GM19395 (cell line): ENCODE measurements at regions not wholly inside any gene's neighbourhood (a gene's known extent, or its start where the extent isn't known, plus 50 kb on each side); places are given as distances from the start of the nearest gene placed in this dataset.
"Not testable (repeated sequence)": the region's sequence is repeated elsewhere in the genome, so short reads cannot be mapped to it uniquely, and the experiment has no call there.

Experiments used
- ATAC-seq: cut with Tn5 transposase; IDR thresholded peaks from one replicate; pipeline ENCODE4 v1.9.1; 2021; ENCODE audit warnings: mild to moderate bottlenecking, moderate library complexity; ENCODE audit not compliant: unreplicated experiment

- no peak for ATAC-seq
Observed at GRCh38 chr3:101913168-101913567, 63.9 kb downstream of the NFKBIZ start.

GRCh38 chr3:101917761-101918160 is 68.4 kb downstream of the NFKBIZ start:
- ATAC-seq: not testable (repeated sequence)

GRCh38 chr3:101922151-101922725 is 72.9 kb downstream of the NFKBIZ start:
- ATAC-seq: not testable (repeated sequence)

GRCh38 chr3:101924621-101925020 is 75.3 kb downstream of the NFKBIZ start:
- not testable (repeated sequence) for ATAC-seq

DNA sequence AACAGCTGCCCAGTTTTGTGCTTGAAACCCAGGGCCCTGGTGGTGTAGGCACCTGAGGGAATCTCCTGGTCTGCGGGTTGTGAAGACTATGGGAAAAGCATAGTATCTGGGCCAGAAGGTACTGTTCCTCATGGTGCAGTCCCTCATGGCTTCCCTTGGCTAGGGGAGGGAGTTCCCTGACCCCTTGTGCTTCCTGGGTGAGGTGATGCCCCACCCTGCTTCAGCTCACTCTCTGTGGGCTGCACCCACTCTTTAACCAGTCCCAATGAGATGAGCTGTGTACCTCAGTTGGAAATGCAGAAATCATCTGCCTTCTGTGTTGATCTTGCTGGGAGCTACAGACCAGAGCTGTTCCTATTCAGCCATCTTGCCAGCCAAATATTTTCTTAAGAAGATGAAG is 75.8 kb downstream of the NFKBIZ start:
- ATAC-seq: not testable (repeated sequence)

DNA sequence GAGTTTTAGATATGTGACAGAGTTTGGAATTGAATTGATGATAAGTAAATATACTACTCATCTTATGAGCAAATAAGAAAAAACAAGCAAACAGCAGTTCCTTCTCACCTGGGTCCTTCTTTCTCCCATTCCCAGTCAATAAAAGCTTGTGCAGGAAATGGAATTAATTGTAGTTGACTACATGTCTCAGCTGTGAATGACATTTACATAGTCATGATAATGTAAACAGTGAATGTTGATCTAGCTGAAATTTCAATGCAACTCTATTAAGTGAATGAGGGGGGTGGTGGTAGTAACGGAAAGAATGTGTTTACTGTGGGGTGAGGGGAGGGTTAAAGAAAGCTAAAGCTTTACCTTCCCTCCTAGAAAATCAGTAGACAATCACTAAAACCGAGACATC is 76.2 kb downstream of the NFKBIZ start:
- ATAC-seq: no peak

DNA sequence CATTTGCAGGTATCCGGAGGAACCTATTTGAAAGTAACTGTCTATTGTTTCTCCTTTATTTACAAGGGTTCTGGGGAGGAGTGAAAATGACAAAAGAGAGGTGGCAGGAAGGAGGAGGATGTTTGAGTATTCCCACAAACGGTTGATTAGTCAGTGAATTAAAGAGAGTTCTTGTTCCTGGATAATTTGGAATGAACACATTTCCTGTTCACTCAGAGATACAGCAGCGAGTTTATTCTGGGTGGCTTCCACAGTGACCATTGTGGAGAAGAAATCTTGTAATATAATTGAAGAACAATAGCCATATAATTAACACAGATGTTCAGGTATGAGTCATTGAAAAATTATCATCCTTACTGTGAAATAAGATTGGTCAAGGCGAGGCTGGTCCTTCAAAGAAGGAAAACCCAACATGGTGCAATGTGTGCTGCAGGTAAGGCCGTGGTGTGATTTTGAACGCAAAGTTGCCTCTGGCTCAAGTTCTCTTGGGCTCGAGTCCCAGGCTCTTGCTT is 77.3 kb downstream of the NFKBIZ start:
- no peak for ATAC-seq

GRCh38 chr3:101928890-101929289 is 79.6 kb downstream of the NFKBIZ start:
- ATAC-seq: no peak

GRCh38 chr3:101931081-101931480 is 81.8 kb downstream of the NFKBIZ start:
- no peak for ATAC-seq

DNA sequence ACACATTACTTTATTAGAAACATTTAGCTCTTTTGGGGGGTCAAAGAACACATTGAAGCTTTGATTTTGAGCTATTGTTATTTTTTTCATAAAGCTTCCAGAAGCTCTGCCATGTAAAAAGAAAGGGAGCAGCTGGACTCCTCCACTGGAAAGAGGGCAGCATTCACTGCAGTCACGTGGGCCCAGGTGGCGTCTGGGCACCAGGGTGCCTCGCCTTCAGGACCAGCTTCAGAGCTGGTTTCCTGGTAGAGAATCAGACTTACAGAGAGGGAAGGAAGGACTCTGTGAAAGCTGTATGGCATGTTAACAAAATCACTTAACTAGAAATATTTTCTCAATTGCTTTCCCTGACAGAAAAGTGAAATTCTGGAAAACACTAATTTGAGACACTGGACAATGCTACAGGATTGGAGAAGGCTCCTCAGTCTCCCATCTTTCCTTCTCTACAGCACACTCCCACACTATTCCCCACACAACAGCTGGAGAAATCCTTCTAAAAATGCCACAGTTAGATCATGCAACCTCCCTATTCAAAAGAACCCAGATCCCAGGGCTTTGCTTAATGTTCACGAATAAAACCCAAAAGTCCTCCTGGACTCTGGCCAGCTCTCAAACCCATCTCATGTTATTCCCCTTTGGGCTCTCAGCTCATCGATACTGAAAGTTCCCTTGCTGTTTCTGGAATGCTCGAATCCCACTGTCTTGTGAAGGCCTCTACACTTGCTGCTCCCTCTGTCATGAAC is 83.2 kb downstream of the NFKBIZ start:
- no peak for ATAC-seq

DNA sequence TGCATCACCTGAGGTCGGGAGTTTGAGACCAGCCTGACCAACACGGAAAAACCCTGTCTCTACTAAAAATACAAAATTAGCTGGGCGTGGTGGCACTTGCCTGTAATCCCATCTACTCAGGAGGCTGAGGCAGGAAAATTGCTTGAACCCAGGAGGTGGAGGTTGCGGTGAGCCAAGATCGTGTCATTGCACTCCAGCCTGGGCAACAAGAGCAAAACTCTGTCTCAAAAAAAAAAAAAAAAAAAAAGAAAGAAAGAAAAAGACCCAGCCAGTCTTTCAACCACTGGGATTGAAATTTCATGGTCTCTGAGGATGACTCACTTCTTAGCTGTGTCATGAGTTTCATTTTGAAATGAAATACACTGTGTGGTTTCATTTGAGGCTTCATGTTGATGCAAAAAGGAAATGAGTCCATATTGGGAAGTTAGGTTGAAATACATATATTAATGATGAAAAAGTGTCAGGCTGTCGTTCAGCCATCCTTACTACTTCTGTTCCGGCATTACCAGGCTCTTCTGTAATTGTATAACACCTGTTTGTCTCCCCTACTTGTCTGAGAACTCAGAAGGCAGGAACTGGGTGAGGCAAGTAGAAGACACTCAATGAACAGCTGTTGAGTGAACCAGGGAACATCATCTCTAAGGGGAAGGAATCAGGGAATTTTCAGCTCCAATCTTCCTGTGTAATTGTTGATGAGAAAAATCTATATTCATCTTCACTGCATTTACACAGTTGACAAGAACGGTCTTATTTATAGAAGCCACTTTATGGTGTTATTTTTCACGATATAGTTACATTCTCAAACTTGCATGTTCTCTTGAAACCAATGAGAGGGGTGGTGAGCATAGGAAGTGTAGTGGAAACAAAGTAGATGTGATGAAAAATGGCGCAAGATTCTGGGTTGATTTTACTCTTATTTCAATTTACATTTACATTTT is 87.4 kb downstream of the NFKBIZ start:
- ATAC-seq: peak; percentile 90

GRCh38 chr3:101938262-101938847 is 89.0 kb downstream of the NFKBIZ start:
- ATAC-seq: peak; percentile 58

DNA sequence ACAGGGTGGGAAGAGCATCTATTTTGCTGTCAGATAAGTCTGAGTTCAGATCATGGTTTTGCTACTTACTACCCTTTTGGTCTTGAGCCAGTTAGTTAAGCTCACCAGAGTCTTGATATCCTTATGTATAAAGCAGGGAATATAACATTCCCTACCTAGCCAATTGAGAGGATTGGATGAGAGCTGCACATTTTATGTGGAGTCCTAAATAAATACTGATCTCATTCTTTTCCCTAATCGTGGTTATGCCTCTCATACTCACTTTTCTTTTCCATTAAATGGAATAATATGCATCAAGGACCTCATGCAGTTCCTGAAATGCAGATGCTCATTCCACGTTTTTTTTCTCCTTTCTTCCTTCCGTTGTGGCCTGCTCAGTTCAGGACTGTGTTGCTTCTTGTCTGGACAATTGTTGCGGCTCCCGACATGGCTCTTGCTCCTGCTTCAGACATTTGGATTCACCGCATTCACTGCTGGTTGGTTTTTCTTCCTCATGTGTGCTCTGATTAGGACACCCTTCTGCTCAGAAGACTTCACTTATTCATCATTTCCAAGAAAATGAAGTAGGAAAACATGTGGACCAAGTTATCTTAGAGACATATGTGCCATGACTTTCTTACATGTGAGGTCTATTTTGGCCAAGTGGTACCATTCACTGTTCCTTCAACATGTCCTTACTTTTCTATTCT is 90.2 kb downstream of the NFKBIZ start:
- ATAC-seq: no peak

DNA sequence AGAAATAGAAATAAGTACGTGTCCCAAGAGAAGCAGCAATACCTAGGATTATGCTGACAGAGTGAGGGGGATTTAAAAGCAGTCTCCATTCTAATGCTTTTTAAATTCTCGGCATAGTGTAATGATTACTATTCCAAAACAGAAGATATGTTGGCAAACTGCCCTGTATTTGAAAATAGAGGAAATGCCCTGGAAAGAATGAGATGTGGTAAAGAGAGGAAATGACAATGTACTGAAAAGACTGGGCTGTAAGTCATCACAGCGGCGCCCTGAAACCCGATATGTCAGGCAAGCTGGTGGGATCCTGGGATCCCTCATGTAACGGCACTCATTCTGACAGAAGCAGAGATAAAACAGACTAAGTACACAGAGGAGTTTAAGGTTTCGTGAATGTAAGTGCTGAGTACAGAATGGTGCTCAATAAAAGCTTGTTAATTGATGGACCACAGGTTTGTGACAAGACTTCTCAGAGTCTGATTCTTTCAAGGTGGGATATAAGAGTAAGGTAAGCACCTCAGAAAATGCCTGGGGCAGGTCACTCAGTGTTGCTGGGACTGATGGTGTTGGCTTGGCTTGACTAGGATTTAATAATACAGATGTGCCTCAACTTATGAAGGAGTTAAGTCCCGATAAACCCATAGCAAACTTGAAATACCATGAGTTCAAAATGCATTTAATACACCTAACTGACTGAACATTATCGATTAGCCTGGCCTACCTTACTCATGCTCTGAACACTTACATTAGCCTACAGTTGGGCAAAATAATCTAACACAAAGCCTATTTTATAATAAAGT is 91.4 kb downstream of the NFKBIZ start:
- ATAC-seq: no peak

DNA sequence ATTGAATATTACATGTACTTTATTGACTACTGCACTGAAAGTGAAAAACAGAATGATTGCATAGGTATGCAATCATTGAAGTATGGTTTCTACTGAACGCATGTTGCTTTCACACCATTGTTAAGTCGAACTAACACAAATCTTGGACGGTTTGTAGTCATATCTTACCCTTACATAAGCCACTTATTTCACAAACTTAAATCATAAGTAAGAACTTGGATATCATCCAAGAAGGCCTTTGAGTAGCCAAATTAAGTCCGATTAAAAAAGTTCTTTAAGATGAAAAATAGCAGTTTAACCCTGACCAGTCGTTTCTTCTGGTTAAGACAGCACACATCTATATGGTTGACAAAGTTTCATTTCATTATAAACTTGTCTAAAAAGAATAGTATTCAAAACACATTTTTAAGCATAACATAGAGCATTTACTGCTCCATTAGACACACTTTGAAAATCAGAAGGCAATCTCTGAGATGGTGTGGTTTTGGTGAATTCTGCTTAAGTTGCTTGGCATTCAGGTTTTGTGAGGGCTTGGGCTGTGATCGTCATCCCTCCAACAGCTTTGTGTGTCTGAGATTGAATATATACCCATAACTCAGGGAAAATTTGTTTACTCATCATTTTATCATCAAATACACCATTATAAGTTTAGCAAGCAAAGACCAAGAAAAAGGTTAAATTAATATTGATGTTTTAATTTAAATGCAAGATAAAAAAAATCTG is 92.2 kb downstream of the NFKBIZ start:
- no peak for ATAC-seq

GRCh38 chr3:101942356-101942755 is 93.0 kb downstream of the NFKBIZ start:
- no peak for ATAC-seq

- ATAC-seq: no peak
Observed at GRCh38 chr3:101943029-101943428, 93.7 kb downstream of the NFKBIZ start.

DNA sequence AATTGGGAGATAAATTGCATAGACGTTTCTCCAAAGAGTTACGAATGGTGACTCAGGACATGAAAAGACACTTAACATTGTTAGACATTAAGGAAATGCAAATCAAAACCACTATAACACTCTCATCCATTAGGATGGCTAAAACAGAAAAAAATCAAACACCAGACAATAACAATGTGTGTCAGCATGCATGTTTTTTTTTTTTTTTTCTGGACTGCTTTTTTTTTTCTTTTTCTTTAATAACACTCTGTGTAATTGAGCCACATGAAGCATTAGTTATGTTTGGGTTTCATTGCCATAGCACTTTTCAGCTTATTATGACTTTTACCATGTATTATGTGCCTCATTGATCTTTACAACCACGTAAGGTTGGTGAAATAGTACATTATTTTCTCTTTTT is 95.0 kb downstream of the NFKBIZ start:
- no peak for ATAC-seq

DNA sequence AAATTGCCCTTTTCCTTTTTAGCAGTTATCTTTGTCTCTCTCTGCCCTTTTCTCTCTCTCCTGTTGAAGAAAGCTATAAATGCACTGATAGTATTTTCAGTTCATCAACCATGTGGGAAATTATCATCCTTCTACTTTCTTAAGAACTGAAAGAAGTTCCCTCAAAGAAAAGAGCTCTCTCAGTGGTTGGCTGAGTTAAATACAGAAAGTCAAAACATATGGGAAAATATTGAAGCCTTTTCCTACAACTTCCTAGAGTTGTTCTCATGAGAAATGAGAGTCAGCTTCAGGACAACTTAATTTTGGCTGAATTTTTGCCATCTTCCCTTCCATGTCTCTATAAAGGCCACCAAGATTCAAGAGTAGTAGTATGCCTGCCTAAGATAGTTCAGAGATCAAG is 96.7 kb downstream of the NFKBIZ start:
- no peak for ATAC-seq
